Fibroblast of villous mesenchyme (primary cell): ENCODE measurements at regions not wholly inside any gene's neighbourhood (a gene's known extent, or its start where the extent isn't known, plus 50 kb on each side); places are given as distances from the start of the nearest gene placed in this dataset.

Source experiments
- DNase-seq: peaks from one replicate; pipeline ENCODE4 v3.0.0-alpha.2; 2010; ENCODE audit warnings: low read depth
- H3K4me3 ChIP-seq: 2 replicates; pipeline ENCODE4 v1.5.1; 2011; ENCODE audit warnings: low read depth, mild to moderate bottlenecking, low read length
- CTCF ChIP-seq: IDR thresholded peaks from 2 replicates; pipeline ENCODE4 v1.5.1; 2012; ENCODE audit warnings: low read depth, mild to moderate bottlenecking, low read length; ENCODE audit not compliant: insufficient read depth

- DNase-seq: no peak
- H3K4me3 ChIP-seq: no peak overlapping the region
- TF ChIP-seq CTCF: no peak
Measured at GRCh38 chr2:71793926-71794325, 340.6 kb downstream of the DYSF start.

- peak; percentile 48 for DNase-seq
- no peak for TF ChIP-seq CTCF
- H3K4me3 ChIP-seq: no peak overlapping the region
Measured at GRCh38 chr2:71792926-71793761, 339.8 kb downstream of the DYSF start.

GRCh38 chr2:71791501-71792135, 338.3 kb downstream of the DYSF start:
- no peak for TF ChIP-seq CTCF
- DNase-seq: no peak
- H3K4me3 ChIP-seq: no peak overlapping the region

- no peak for TF ChIP-seq CTCF
- DNase-seq: no peak
- no peak overlapping the region for H3K4me3 ChIP-seq
Measured at GRCh38 chr2:71791061-71791450, 337.7 kb downstream of the DYSF start.

- TF ChIP-seq CTCF: no peak
- no peak for DNase-seq
- H3K4me3 ChIP-seq: no peak overlapping the region
Measured at GRCh38 chr2:71790226-71791060, 337.1 kb downstream of the DYSF start.

- TF ChIP-seq CTCF: no peak
- H3K4me3 ChIP-seq: no peak overlapping the region
- DNase-seq: no peak
Measured at GRCh38 chr2:71789556-71790204, 336.3 kb downstream of the DYSF start.
